Loucy (cell line): ENCODE measurements at regions not wholly inside any gene's neighbourhood (a gene's known extent, or its start where the extent isn't known, plus 50 kb on each side); places are given as distances from the start of the nearest gene placed in this dataset.
"Not testable (repeated sequence)": the region's sequence is repeated elsewhere in the genome, so short reads cannot be mapped to it uniquely, and the experiment has no call there.

Experiments
- H2AFZ ChIP-seq: fragments of 200-600 bp; sonication (generic); 2 replicates; pipeline ENCODE4 v1.6.0; 2016; ENCODE audit warnings: antibody characterized with exemption, mild to moderate bottlenecking, low read length, moderate library complexity
- H3F3A ChIP-seq: fragments of 200-600 bp; 2 replicates; pipeline ENCODE4 v1.6.0; 2016; ENCODE audit warnings: antibody characterized with exemption, low read depth, mild to moderate bottlenecking
- H3K27me3 ChIP-seq: fragments of 200-600 bp; sonication (generic); 2 replicates; pipeline ENCODE4 v1.6.1; 2014; ENCODE audit warnings: low read length, mild to moderate bottlenecking; ENCODE audit not compliant: insufficient read depth, poor library complexity, severe bottlenecking
- H3K36me3 ChIP-seq: fragments of 200-600 bp; sonication (generic); 2 replicates; pipeline ENCODE4 v1.6.1; 2016; ENCODE audit warnings: low read length; ENCODE audit not compliant: insufficient read depth
- H3K4me1 ChIP-seq: fragments of 200-600 bp; sonication (generic); 2 replicates; pipeline ENCODE4 v1.5.1; 2014; ENCODE audit warnings: low read length, mild to moderate bottlenecking; ENCODE audit not compliant: insufficient read depth, poor library complexity, severe bottlenecking
- H3K4me2 ChIP-seq: fragments of 200-600 bp; sonication (generic); 2 replicates; pipeline ENCODE4 v1.6.0; 2014; ENCODE audit warnings: antibody characterized with exemption, low read length, low read depth, mild to moderate bottlenecking; ENCODE audit not compliant: poor library complexity, severe bottlenecking
- H3K4me3 ChIP-seq: fragments of 200-600 bp; sonication (generic); 2 replicates; pipeline ENCODE4 v1.5.1; 2014; ENCODE audit warnings: low read length, mild to moderate bottlenecking, mixed read lengths; ENCODE audit not compliant: poor library complexity, severe bottlenecking
- H3K79me2 ChIP-seq: fragments of 200-600 bp; sonication (generic); 2 replicates; pipeline ENCODE4 v1.6.1; 2014; ENCODE audit warnings: low read length; ENCODE audit not compliant: insufficient read depth
- H3K9ac ChIP-seq: fragments of 200-600 bp; sonication (generic); 2 replicates; pipeline ENCODE4 v1.6.0; 2014; ENCODE audit warnings: mild to moderate bottlenecking, low read depth, low read length, moderate library complexity; ENCODE audit not compliant: poor library complexity, severe bottlenecking
- H3K9me2 ChIP-seq: fragments of 200-600 bp; sonication (generic); replicated peaks from 2 replicates; pipeline ENCODE4 v1.6.1; 2016; ENCODE audit warnings: low read depth, low read length, mixed read lengths
- H3K9me3 ChIP-seq: fragments of 200-600 bp; sonication (generic); 2 replicates; pipeline ENCODE4 v1.6.1; 2014; ENCODE audit warnings: mild to moderate bottlenecking, antibody characterized with exemption, low read length, low read depth; ENCODE audit not compliant: insufficient read depth
- H4K20me1 ChIP-seq: fragments of 200-600 bp; sonication (generic); 2 replicates; pipeline ENCODE4 v1.6.0; 2014; ENCODE audit warnings: antibody characterized with exemption, low read length, mild to moderate bottlenecking; ENCODE audit not compliant: insufficient read depth, poor library complexity, severe bottlenecking
- CTCF ChIP-seq: fragments of 200-600 bp; sonication (generic); conservative IDR thresholded peaks from 2 replicates; pipeline ENCODE4 v1.5.1; 2014; ENCODE audit warnings: mild to moderate bottlenecking, antibody characterized with exemption, low read length
- EZH2phosphoT487 ChIP-seq: fragments of 200-600 bp; IDR thresholded peaks from 2 replicates; pipeline ENCODE4 v1.6.1; 2018; ENCODE audit warnings: antibody characterized with exemption, mild to moderate bottlenecking, moderate library complexity, borderline replicate concordance

GRCh38 chr10:63042256-63042655 lies 90.9 kb upstream of the NRBF2 start:
- no peaks in the 10 kb centered on the region for H4K20me1 ChIP-seq
- no peaks in the 10 kb centered on the region for H3K9me2 ChIP-seq
- peaks cover 7% of the 10 kb centered on the region; the same call in 1 of the 2 replicates for H3K9me3 ChIP-seq
- no peak for TF ChIP-seq EZH2phosphoT487
- no peak for TF ChIP-seq CTCF
- H3K9ac ChIP-seq: no peak overlapping the region
- H3K4me2 ChIP-seq: no peak overlapping the region
- no peaks in the 10 kb centered on the region for H3K27me3 ChIP-seq
- H3F3A ChIP-seq: no peaks in the 10 kb centered on the region
- H3K79me2 ChIP-seq: no peaks in the 10 kb centered on the region
- no peak overlapping the region for H3K4me3 ChIP-seq
- H2AFZ ChIP-seq: no peak overlapping the region
- no peaks in the 10 kb centered on the region for H3K4me1 ChIP-seq
- H3K36me3 ChIP-seq: no peaks in the 10 kb centered on the region

GRCh38 chr10:63033616-63034185 lies 99.4 kb upstream of the NRBF2 start:
- H3K4me2 ChIP-seq, H3K9me2 ChIP-seq, H3K4me1 ChIP-seq, H3F3A ChIP-seq, H3K79me2 ChIP-seq, H3K36me3 ChIP-seq, H4K20me1 ChIP-seq, H2AFZ ChIP-seq, H3K9me3 ChIP-seq, H3K9ac ChIP-seq, H3K4me3 ChIP-seq, H3K27me3 ChIP-seq: not testable (repeated sequence)

- H3K9me3 ChIP-seq: no peaks in the 10 kb centered on the region
- H4K20me1 ChIP-seq: no peaks in the 10 kb centered on the region
- no peak overlapping the region for H3K4me3 ChIP-seq
- TF ChIP-seq EZH2phosphoT487 (no peak), CTCF (no peak)
- no peaks in the 10 kb centered on the region for H3F3A ChIP-seq
- no peaks in the 10 kb centered on the region for H3K27me3 ChIP-seq
- no peaks in the 10 kb centered on the region for H3K36me3 ChIP-seq
- no peak overlapping the region for H3K9ac ChIP-seq
- H3K4me2 ChIP-seq: no peak overlapping the region
- no peak overlapping the region for H2AFZ ChIP-seq
- H3K9me2 ChIP-seq: no peaks in the 10 kb centered on the region
- no peaks in the 10 kb centered on the region for H3K4me1 ChIP-seq
- H3K79me2 ChIP-seq: no peaks in the 10 kb centered on the region
These were observed 102.6 kb upstream of the NRBF2 start for GRCh38 chr10:63030536-63030935.

- Histone ChIP-seq H3K79me2 (no peaks in the 10 kb centered on the region), H3K36me3 (no peaks in the 10 kb centered on the region), H4K20me1 (no peaks in the 10 kb centered on the region), H3K4me3 (no peak overlapping the region), H3K9ac (no peak overlapping the region), H3F3A (no peaks in the 10 kb centered on the region), H3K9me2 (no peaks in the 10 kb centered on the region), H2AFZ (no peak overlapping the region), H3K9me3 (no peaks in the 10 kb centered on the region), H3K4me1 (no peaks in the 10 kb centered on the region), H3K4me2 (no peak overlapping the region), H3K27me3 (no peaks in the 10 kb centered on the region)
- TF ChIP-seq EZH2phosphoT487: no peak
- no peak for TF ChIP-seq CTCF
These were observed 105.6 kb upstream of the NRBF2 start for GRCh38 chr10:63027531-63027930.
